Superior temporal gyrus (tissue), 1 donor: ENCODE measurements at regions not wholly inside any gene's neighbourhood (a gene's known extent, or its start where the extent isn't known, plus 50 kb on each side); places are given as distances from the start of the nearest gene placed in this dataset.
"Not testable (repeated sequence)": the region's sequence is repeated elsewhere in the genome, so short reads cannot be mapped to it uniquely, and the experiment has no call there.

Experiments used
- DNase-seq: peaks from one replicate; pipeline ENCODE4 v3.0.0-alpha.2; 2016; ENCODE audit errors: extremely low spot score

GRCh38 chr9:95391271-95391670 is 73.8 kb upstream of the FANCC start:
- DNase-seq: not testable (repeated sequence)

GRCh38 chr9:95389373-95389772 is 71.9 kb upstream of the FANCC start:
- DNase-seq: no peak

GRCh38 chr9:95386843-95387242 is 69.3 kb upstream of the FANCC start:
- DNase-seq: no peak

GRCh38 chr9:95385521-95385920 is 68.0 kb upstream of the FANCC start:
- DNase-seq: no peak

- DNase-seq: no peak
These were observed 66.3 kb upstream of the FANCC start for GRCh38 chr9:95383845-95384244.

GRCh38 chr9:95383185-95383676 is 65.7 kb upstream of the FANCC start:
- no peak for DNase-seq

- DNase-seq: no peak
These were observed 64.9 kb upstream of the FANCC start for GRCh38 chr9:95382433-95382832.

GRCh38 chr9:95381221-95381620 is 63.7 kb upstream of the FANCC start:
- no peak for DNase-seq

- no peak for DNase-seq
These were observed 62.1 kb upstream of the FANCC start for GRCh38 chr9:95379630-95380029.

- peak; percentile 2 for DNase-seq
These were observed 56.4 kb upstream of the FANCC start for GRCh38 chr9:95373782-95374487.

GRCh38 chr9:95373069-95373681 is 55.7 kb upstream of the FANCC start:
- DNase-seq: peak; percentile 2

- no peak for DNase-seq
These were observed 52.6 kb upstream of the FANCC start for GRCh38 chr9:95370064-95370463.

- DNase-seq: no peak
These were observed 51.1 kb upstream of the FANCC start for GRCh38 chr9:95368377-95369160.
